Stimulated activated effector memory CD8-positive, alpha-beta T cell treated with anti-CD3 and anti-CD28 coated beads, Interleukin-12 subunit alpha, Interleukin-12 subunit beta, amount 100 ng/mL, for 72 hours (primary cell): ENCODE measurements at regions not wholly inside any gene's neighbourhood (a gene's known extent, or its start where the extent isn't known, plus 50 kb on each side); places are given as distances from the start of the nearest gene placed in this dataset.
"Not testable (repeated sequence)": the region's sequence is repeated elsewhere in the genome, so short reads cannot be mapped to it uniquely, and the experiment has no call there.

Source experiments
- ATAC-seq: fragments of 150-1000 bp; cut with Tn5 transposase; 2 replicates; pipeline ENCODE4 v1.10.0; 2021
- DNase-seq, 2 donors: peaks; one replicate each; pipeline ENCODE4 v3.0.0; 2021 to 2022; ENCODE audit warnings: low spot score in 2 of 2
- H3K27ac Mint-ChIP-seq: one replicate; pipeline ENCODE4 v1.8.0; 2022; ENCODE audit warnings: mild to moderate bottlenecking, mixed read lengths
- H3K36me3 Mint-ChIP-seq: one replicate; pipeline ENCODE4 v1.8.0; 2022; ENCODE audit warnings: mild to moderate bottlenecking, mixed read lengths
- H3K4me1 Mint-ChIP-seq: one replicate; pipeline ENCODE4 v1.8.0; 2022; ENCODE audit warnings: mixed read lengths
- H3K4me3 Mint-ChIP-seq: one replicate; pipeline ENCODE4 v1.8.0; 2022; ENCODE audit warnings: mild to moderate bottlenecking, mixed read lengths
- H3K9me3 Mint-ChIP-seq: one replicate; pipeline ENCODE4 v1.8.0; 2022; ENCODE audit warnings: mixed read lengths

DNA sequence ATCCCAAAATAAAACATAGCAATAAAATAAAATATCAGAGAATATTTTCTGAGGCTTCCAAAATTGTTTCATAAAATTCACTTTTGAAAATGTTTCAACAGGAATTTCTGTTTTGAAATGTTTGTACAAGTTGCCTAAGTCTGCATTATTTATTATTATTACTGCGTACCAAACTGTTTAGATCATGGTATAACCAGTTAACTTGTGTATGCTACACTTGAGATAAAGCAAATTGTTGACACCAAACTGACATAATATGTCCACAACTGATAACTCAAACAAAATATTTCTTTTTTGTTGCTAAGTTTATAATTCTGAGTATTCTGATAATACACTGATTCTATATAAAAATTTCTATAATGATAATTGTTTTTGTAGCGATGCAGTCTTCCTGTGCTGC is 531.8 kb upstream of the EYS start:
- Mint-ChIP-seq H3K27ac (no peak overlapping the region), H3K4me1 (no peaks in the 10 kb centered on the region), H3K9me3 (peaks cover 9% of the 10 kb centered on the region), H3K36me3 (no peaks in the 10 kb centered on the region), H3K4me3 (no peak overlapping the region)
- DNase-seq (no peak), ATAC-seq (no peak)

DNA sequence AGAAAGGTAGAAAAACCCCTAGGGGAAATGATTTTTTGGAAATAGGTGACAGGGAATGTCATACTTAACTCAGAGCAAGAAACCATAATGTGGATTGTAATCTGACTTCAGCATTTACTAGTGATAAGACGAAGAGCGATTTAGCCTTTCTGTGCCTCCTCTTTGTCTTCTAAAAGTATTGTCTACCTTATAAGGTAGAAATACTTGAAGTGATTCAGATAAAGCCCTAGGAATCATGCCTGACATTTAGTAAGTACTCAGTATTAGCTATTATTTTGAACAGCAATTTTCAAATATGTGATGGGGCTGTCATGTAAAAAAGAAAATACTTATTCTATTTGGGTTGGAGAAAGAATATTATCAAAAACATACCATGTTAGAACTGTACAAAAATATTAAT is 525.9 kb upstream of the EYS start:
- ATAC-seq: no peak
- DNase-seq: no peak
- no peaks in the 10 kb centered on the region for H3K36me3 Mint-ChIP-seq
- no peaks in the 10 kb centered on the region for H3K4me1 Mint-ChIP-seq
- H3K9me3 Mint-ChIP-seq: peaks cover 6% of the 10 kb centered on the region
- H3K4me3 Mint-ChIP-seq: no peak overlapping the region
- H3K27ac Mint-ChIP-seq: no peak overlapping the region

DNA sequence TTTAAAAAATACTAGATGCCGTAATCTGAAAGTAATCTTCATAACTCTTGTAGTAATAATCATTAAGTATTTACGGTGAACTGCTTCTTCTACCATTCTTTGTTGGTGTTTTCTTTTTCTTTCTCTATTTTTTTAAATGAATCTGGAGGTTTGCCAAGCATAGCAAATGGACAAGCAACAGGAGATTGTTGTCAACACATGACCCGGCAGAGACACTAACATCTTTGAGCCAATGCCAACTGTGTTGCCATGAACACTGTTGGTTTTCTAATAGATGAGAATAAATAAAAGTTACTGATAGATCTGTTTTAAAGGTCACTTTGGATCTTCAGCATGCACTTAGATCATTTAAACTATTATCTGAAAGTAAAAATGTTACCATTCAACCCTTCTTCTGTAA is 523.6 kb upstream of the EYS start:
- ATAC-seq (no peak), DNase-seq (no peak)
- no peak overlapping the region for H3K27ac Mint-ChIP-seq
- no peaks in the 10 kb centered on the region for H3K4me1 Mint-ChIP-seq
- no peak overlapping the region for H3K4me3 Mint-ChIP-seq
- peaks cover 6% of the 10 kb centered on the region for H3K9me3 Mint-ChIP-seq
- no peaks in the 10 kb centered on the region for H3K36me3 Mint-ChIP-seq

DNA sequence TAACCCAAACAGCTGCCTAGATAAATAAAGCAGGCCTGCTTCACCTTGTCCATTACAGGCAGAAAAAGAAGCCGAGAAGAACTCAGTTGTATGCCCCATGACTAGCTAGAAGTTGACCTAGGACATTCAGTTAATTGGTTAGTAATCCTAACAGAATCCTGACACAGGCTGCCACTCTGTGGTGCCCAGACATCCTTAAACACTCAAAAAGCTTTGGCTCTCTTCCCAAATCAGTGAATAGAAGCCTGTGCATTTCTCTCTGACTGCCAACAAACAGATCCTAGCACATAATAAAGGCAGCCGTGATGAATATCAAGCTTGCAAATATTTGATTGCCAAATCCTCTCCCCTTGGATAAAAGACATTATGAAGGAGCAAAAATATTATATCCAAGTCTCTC is 519.1 kb upstream of the EYS start:
- ATAC-seq: no peak
- no peak for DNase-seq
- Mint-ChIP-seq H3K4me1 (no peaks in the 10 kb centered on the region), H3K36me3 (no peaks in the 10 kb centered on the region), H3K9me3 (no peaks in the 10 kb centered on the region), H3K27ac (no peak overlapping the region), H3K4me3 (no peak overlapping the region)

DNA sequence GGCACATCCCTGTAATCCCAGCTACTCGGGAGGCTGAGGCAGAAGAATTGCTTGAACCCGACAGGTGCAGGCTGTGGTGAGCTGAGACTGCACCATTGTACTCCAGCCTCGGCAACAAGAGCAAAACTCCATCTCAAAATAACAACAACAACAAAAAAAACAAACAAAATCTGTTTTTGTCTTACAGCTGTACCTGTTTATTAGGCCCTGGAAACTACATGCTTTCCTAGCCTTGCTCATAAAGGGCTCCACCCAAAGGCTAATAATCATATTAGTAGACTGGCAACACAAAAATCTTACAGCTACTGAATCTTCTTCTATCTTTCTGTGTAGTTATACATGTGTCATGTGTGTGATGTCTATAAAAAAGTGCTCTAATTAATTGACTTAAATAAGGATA is 503.9 kb upstream of the EYS start:
- H3K27ac Mint-ChIP-seq: no peak overlapping the region
- no peaks in the 10 kb centered on the region for H3K36me3 Mint-ChIP-seq
- H3K4me1 Mint-ChIP-seq: no peaks in the 10 kb centered on the region
- H3K9me3 Mint-ChIP-seq: peaks cover 6% of the 10 kb centered on the region
- no peak for DNase-seq
- no peak for ATAC-seq
- no peak overlapping the region for H3K4me3 Mint-ChIP-seq

DNA sequence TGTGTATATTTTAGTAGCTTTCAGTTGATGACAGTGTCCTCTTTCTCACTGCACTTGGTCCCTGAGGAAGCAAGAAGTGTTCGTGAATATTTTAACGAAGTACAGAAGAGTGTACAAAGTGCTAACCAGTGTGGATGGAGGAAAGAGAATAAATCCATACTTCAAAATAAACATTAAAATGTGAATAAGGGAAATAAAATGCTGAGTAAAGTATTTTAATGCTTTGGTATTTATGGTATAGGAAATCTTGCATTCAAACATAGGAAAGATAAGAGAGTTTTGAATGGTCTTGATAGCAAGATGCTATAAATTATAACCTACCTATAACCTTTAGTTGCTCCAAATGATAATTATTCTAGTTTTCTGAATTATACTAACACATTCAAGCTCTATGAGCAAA is 493.4 kb upstream of the EYS start:
- Mint-ChIP-seq H3K27ac (no peak overlapping the region), H3K4me1 (no peaks in the 10 kb centered on the region), H3K9me3 (peaks cover 10% of the 10 kb centered on the region), H3K36me3 (no peaks in the 10 kb centered on the region), H3K4me3 (no peak overlapping the region)
- no peak for DNase-seq
- ATAC-seq: no peak

DNA sequence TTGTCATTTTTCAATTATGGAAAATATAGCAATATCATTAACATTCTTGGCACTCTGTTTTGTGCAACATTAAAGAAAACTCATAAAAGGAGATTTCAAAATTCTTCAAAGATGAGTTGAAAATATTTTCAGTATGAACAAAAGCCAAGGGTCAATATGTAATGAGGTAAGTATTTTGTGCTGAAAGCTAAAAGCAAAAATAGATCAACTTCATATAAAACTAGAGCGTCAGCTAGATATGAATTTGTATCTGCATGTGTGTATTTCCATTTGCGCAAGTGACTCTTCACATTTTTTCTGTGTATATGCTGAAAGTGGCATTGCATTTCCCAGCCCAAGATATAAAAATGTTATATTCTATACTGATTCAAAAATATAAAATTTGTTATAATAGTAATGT is 492.1 kb upstream of the EYS start:
- no peak overlapping the region for H3K4me3 Mint-ChIP-seq

DNA sequence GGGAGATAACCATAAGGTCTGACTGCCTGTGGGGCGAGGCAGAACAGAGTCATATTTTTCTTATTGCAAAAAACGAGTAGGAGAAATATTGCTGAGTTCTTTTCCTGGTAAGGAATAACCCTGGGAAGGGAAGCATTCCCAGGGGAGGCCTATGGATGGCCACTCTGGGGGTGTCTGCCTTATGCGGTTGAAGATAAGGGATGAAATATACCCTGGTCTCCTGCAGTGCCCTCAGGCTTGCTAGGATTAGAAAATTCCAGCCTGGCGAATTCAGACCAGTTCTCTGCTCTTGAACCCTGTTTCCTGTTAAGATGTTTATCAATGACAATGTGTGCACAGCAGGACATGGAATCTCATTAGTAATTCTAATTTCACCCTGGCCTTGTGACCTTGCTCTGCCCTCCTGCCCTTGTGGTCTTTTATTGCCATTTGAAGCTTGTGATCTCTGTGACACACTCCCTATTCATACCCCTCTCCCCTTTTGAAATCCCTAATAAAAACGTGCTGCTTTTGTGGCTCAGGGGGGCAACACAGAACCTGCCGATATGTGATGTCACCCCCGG is 491.1 kb upstream of the EYS start:
- Mint-ChIP-seq H3K4me3 (no peak overlapping the region), H3K9me3 (peaks cover 8% of the 10 kb centered on the region), H3K27ac (no peak overlapping the region), H3K4me1 (no peaks in the 10 kb centered on the region), H3K36me3 (no peaks in the 10 kb centered on the region)
- DNase-seq (no peak), ATAC-seq (no peak)

More for the DNA sequence above, 492.1 kb upstream of the EYS start:
- Mint-ChIP-seq H3K9me3 (peaks cover 10% of the 10 kb centered on the region), H3K27ac (no peak overlapping the region), H3K36me3 (no peaks in the 10 kb centered on the region), H3K4me1 (no peaks in the 10 kb centered on the region)
- no peak for ATAC-seq
- DNase-seq: no peak

DNA sequence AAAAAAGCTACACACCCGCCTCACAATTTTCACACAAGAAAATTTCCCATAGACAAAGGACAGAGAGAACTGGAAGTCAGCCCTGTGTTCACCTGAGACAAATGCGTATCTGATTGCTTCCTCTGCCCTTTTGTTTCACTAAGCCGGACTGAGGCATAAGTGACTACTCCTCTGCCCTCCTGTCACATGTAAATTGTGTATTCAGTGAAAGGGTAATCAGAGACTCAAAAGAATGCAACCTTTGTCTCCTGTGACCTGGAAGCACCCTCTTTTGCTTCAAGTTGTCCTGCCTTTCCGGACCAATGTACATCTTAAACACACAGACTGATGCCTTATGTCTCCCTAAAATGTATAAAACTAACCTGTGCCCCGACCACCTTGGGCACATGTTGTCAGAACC is 483.8 kb upstream of the EYS start:
- Mint-ChIP-seq H3K4me3 (no peak overlapping the region), H3K9me3 (peaks cover 13% of the 10 kb centered on the region), H3K27ac (no peak overlapping the region), H3K36me3 (no peaks in the 10 kb centered on the region), H3K4me1 (no peaks in the 10 kb centered on the region)
- DNase-seq: no peak
- no peak for ATAC-seq

DNA sequence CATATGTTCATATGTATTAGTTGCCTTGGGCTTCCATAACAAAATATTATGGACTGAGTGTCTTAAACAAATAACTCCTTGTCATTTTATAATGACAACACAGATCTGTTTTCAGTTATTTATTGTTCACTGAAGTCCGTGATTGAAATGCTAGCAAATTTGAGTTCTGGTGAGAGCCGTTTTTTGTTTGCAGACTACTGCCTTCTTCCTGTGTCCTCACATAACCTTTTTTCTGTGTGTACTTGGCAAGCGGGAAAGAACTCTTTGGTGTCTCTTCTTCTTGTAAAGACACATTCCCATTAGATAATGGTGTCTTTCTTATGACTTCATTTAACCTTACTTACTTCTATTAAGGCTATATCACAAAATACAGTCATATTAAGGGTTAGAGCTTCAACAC is 482.9 kb upstream of the EYS start:
- DNase-seq (no peak), ATAC-seq (no peak)
- Mint-ChIP-seq H3K36me3 (no peaks in the 10 kb centered on the region), H3K4me3 (no peak overlapping the region), H3K4me1 (no peaks in the 10 kb centered on the region), H3K27ac (no peak overlapping the region), H3K9me3 (peaks cover 14% of the 10 kb centered on the region)

DNA sequence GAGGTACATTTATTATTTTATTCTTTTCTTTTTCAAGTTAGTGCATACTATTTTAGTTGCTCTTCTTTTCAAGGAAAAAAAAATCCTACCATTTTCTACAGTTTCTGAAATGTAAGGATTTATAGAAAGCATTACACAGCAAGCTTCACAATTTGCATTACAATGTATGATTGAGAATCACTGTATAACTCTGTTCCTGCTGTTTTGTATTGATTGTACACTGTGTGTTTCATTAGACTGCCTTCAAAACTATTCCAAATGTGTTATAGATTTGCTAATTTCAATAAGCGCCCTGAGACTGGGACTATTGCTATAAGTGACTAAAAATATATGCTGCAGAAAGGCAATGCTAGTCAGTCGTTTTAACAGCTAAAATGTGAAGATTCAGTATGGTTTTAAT is 479.7 kb upstream of the EYS start:
- no peak overlapping the region for H3K4me3 Mint-ChIP-seq
- DNase-seq: no peak
- H3K9me3 Mint-ChIP-seq: peaks cover 10% of the 10 kb centered on the region
- no peaks in the 10 kb centered on the region for H3K4me1 Mint-ChIP-seq
- H3K36me3 Mint-ChIP-seq: no peaks in the 10 kb centered on the region
- no peak for ATAC-seq
- H3K27ac Mint-ChIP-seq: no peak overlapping the region

DNA sequence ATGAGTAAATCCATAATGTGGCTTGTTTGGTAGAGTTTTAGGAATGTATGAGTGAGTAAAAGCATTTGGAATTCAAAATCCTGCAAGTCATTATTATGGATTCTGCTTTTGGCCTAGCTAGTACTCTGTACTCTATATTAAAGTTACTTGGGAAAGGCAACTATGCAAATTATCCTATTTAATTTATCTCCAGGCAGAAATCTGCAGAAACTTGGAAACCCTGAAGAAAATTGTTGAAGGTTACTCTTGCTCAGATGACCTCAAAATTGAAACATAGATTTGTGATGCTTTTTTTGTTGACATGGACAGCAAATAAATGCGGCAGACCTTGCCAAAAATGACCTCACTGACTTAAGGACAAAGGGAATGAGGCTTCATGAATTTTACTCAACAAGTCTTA is 477.1 kb upstream of the EYS start:
- Mint-ChIP-seq H3K4me3 (no peak overlapping the region), H3K36me3 (no peaks in the 10 kb centered on the region), H3K4me1 (no peaks in the 10 kb centered on the region), H3K9me3 (peaks cover 18% of the 10 kb centered on the region), H3K27ac (no peak overlapping the region)
- ATAC-seq (no peak), DNase-seq (no peak)

DNA sequence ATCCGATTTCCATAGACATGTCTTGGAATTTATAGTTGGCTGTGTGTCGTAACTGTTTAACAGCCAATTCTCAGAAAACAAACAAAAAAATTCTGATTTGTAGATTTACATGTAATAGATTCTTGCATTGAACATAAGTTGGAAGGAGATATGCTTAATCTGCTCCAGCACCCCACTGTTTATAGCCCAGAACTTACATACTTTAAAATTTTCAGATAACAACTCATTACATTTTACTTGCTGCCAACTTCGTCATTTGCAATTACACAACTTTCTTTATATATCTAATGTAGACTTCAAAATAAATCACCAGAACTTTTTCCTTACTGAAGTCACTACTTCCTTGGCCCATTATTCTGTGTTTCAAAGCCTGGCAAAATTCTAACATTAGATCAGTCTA is 472.3 kb upstream of the EYS start:
- Mint-ChIP-seq H3K9me3 (peaks cover 21% of the 10 kb centered on the region), H3K36me3 (no peaks in the 10 kb centered on the region), H3K4me3 (no peak overlapping the region)

DNA sequence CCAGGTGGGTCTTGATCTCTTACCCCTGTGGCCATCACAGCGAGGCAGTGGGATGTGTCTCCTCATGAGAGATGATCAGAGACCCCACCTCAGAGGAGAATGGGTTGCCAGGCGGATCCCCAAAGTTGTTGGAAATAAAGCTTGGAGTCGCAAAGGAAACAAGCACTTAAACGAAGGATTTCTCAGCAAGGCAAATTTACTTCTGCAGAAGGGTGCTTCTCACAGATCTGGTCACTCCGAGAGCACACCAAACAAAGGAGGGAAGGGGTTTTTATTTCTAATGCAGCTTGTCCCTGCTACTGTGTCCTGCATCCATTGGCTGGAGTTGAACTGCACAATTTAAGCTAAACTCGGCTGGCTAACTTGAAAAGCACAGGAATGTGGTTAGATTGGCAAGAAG is 466.6 kb upstream of the EYS start:
- no peak overlapping the region for H3K27ac Mint-ChIP-seq
- no peak overlapping the region for H3K4me3 Mint-ChIP-seq
- ATAC-seq: no peak
- H3K36me3 Mint-ChIP-seq: no peaks in the 10 kb centered on the region
- H3K4me1 Mint-ChIP-seq: no peaks in the 10 kb centered on the region
- no peak for DNase-seq
- H3K9me3 Mint-ChIP-seq: peaks cover 17% of the 10 kb centered on the region

More for the DNA sequence above, 472.3 kb upstream of the EYS start:
- Mint-ChIP-seq H3K27ac (no peak overlapping the region), H3K4me1 (no peaks in the 10 kb centered on the region)
- ATAC-seq: no peak
- no peak for DNase-seq

DNA sequence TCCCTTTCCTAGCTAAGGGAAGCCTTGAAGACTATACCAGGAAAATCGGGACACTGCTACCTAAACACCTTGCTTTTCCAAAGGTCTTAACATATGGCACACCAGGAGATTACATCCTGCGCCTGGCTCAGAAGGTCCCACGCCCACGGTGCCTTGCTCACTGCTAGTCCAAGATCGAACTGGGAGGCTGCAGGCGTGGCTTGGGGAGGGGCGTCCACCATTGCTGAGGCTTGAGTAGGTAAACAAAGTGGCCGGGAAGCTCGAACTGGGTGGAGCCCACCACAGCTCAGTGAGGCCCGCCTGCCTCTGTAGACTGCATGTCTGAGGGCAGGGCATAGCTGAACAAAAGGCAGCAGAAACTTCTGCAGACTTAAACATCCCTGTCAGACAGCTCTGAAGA is 459.7 kb upstream of the EYS start:
- H3K27ac Mint-ChIP-seq, ATAC-seq, H3K36me3 Mint-ChIP-seq, H3K4me1 Mint-ChIP-seq, H3K4me3 Mint-ChIP-seq, DNase-seq: not testable (repeated sequence)
- H3K9me3 Mint-ChIP-seq: peaks cover 43% of the 10 kb centered on the region

DNA sequence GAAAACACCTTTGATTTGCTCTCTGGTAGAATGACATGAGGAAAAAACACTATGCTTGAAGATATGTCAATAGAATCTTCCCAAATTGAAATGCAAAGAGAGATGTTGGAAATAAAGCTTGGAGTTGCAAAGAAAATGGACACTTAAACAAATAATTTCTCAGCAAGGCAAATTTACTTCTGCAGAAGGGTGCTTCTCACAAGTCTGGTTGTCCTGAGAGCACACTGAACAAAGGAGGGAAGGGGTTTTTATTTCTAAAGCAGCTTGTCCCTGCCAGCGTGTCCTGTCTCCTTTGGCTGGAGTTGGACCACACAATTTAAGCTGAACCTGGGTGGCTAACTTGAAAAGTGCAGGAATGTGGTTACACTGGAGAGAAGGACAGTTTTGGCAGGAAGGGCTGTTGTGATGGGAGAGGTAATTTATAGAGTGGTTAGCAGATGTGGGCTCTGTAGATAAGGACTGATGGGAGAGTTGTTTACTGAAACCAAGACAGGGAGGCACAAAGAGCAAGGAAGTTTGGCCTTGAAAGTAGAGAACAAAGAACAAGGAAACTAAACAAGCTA is 454.6 kb upstream of the EYS start:
- peaks cover 33% of the 10 kb centered on the region for H3K9me3 Mint-ChIP-seq
- H3K36me3 Mint-ChIP-seq: no peaks in the 10 kb centered on the region
- no peaks in the 10 kb centered on the region for H3K4me1 Mint-ChIP-seq
- H3K4me3 Mint-ChIP-seq: no peak overlapping the region
- DNase-seq (no peak), ATAC-seq (no peak)
- H3K27ac Mint-ChIP-seq: no peak overlapping the region

DNA sequence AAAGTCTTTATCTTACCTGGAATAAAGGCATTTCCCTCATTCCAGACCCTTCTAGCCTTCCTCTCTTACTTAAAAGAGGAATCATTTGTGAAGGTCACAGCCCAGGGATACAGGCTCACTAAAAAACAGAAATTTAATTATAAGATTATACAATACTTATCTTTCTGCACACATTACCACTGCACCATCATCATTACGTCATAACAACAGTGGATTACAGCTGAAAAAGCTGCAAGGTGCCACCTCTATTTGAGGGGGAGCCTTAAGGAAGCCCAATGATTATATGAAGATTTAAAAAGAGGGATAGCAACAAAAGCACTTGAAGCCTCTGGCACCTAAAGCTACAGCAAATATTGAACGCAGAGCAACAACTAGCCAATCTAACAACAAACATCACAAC is 452.9 kb upstream of the EYS start:
- no peak overlapping the region for H3K27ac Mint-ChIP-seq
- peaks cover 26% of the 10 kb centered on the region for H3K9me3 Mint-ChIP-seq
- H3K4me3 Mint-ChIP-seq: no peak overlapping the region
- H3K36me3 Mint-ChIP-seq: no peaks in the 10 kb centered on the region
- ATAC-seq (no peak), DNase-seq (no peak)
- no peaks in the 10 kb centered on the region for H3K4me1 Mint-ChIP-seq
